ENCODE measurements at regions not wholly inside any gene's neighbourhood (a gene's known extent, or its start where the extent isn't known, plus 50 kb on each side); places are given as distances from the start of the nearest gene placed in this dataset.

DNA sequence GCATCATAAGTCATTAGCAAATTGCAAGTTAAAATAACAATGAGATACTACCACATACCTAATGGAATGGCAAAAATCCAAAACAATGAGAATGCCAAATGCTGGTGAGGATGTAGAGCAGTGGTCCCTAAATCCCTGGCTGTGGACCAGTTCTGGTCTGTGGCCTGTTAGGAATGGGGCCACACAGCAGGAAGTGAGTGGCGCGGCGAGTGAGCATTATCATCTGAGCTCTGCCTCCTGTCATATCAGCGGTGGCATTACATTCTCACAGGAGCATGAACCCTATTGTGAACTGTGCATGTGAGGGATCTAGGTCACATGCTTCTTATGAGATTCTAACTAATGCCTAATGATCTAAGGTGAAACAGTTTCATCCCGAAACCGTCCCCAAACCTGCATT, 1694.4 kb downstream of the EFNB2 start:
- TF ChIP-seq, protein P1, sequence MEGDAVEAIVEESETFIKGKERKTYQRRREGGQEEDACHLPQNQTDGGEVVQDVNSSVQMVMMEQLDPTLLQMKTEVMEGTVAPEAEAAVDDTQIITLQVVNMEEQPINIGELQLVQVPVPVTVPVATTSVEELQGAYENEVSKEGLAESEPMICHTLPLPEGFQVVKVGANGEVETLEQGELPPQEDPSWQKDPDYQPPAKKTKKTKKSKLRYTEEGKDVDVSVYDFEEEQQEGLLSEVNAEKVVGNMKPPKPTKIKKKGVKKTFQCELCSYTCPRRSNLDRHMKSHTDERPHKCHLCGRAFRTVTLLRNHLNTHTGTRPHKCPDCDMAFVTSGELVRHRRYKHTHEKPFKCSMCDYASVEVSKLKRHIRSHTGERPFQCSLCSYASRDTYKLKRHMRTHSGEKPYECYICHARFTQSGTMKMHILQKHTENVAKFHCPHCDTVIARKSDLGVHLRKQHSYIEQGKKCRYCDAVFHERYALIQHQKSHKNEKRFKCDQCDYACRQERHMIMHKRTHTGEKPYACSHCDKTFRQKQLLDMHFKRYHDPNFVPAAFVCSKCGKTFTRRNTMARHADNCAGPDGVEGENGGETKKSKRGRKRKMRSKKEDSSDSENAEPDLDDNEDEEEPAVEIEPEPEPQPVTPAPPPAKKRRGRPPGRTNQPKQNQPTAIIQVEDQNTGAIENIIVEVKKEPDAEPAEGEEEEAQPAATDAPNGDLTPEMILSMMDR (conservative IDR thresholded peaks at IDR 0.05; ENCODE audit: low read depth, low read length) = no peak
- no peaks in the 10 kb centered on the region for H3K27me3 ChIP-seq (ENCODE audit: insufficient read depth, low read depth)
- H3K4me1 ChIP-seq (ENCODE audit: low read depth, poor library complexity, severe bottlenecking) = no peaks in the 10 kb centered on the region
- H2AFZ ChIP-seq (ENCODE audit: low read depth) = no peak overlapping the region
- no peaks in the 10 kb centered on the region for H4K20me1 ChIP-seq (ENCODE audit: insufficient read depth)
- no peaks in the 10 kb centered on the region for H3K79me2 ChIP-seq (ENCODE audit: insufficient read depth, low read depth)
- no peaks in the 10 kb centered on the region for H3K36me3 ChIP-seq (ENCODE audit: insufficient read depth)
- H3K4me2 ChIP-seq = no peak overlapping the region
- H3K9ac ChIP-seq = no peak overlapping the region
- H3K4me3 ChIP-seq (IDR thresholded peaks at IDR 0.05; ENCODE audit: insufficient read depth, low read depth, low read length) = no peak overlapping the region
- H3K27ac ChIP-seq = no peak overlapping the region

DNA sequence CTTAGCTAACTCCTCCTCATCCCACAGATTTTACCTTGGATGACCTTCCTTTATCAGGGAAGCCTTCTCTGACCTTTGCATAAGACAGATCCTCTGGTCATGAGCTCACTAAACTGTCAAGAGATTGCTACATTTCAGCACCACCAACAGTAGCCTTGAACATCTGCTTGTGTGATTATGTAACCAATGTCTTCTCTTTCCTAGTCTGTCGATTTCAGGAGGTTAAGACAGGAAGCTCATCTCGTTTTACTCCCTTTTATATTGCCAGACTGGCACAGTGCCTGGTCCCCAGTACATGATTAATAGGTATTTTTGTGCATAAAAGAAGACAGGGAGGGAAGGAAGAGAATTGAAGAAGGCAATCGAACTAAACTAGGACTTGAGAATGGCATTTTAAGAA, 1697.7 kb downstream of the EFNB2 start:
- H3K79me2 ChIP-seq (ENCODE audit: insufficient read depth, low read depth) = no peaks in the 10 kb centered on the region
- TF ChIP-seq, protein P1 (conservative IDR thresholded peaks at IDR 0.05; ENCODE audit: low read depth, low read length) = no peak
- H3K36me3 ChIP-seq (ENCODE audit: insufficient read depth) = no peaks in the 10 kb centered on the region
- H3K27ac ChIP-seq = no peak overlapping the region
- no peaks in the 10 kb centered on the region for H3K4me1 ChIP-seq (ENCODE audit: low read depth, poor library complexity, severe bottlenecking)
- H2AFZ ChIP-seq (ENCODE audit: low read depth) = no peak overlapping the region
- no peaks in the 10 kb centered on the region for H4K20me1 ChIP-seq (ENCODE audit: insufficient read depth)
- H3K4me3 ChIP-seq (IDR thresholded peaks at IDR 0.05; ENCODE audit: insufficient read depth, low read depth, low read length) = no peak overlapping the region
- no peak overlapping the region for H3K9ac ChIP-seq
- no peaks in the 10 kb centered on the region for H3K27me3 ChIP-seq (ENCODE audit: insufficient read depth, low read depth)
- no peak overlapping the region for H3K4me2 ChIP-seq

DNA sequence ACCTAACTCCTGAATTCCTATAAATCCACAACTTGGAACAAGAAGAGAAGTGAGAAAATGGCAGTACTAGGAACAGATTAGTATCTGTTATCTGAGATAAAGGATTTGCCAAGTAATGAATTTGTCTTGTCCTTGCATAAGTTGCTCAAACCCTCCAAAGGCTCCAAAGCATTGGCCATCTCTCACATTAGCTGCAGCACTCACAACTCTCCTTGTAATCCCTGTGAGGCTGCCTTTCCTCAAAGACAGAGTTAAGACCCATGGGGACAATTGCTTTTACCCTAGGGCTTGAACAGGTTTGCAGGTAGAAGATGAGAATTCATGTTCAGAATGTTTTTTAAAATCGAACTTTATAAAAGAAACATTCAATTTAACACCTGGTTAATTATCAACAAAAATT, 1702.2 kb downstream of the EFNB2 start:
- H4K20me1 ChIP-seq (ENCODE audit: insufficient read depth) = no peaks in the 10 kb centered on the region
- H3K9ac ChIP-seq = no peak overlapping the region
- TF ChIP-seq, protein P1 (conservative IDR thresholded peaks at IDR 0.05; ENCODE audit: low read depth, low read length) = no peak
- H3K27me3 ChIP-seq (ENCODE audit: insufficient read depth, low read depth) = no peaks in the 10 kb centered on the region
- H3K4me3 ChIP-seq (IDR thresholded peaks at IDR 0.05; ENCODE audit: insufficient read depth, low read depth, low read length) = no peak overlapping the region
- no peak overlapping the region for H2AFZ ChIP-seq (ENCODE audit: low read depth)
- no peaks in the 10 kb centered on the region for H3K36me3 ChIP-seq (ENCODE audit: insufficient read depth)
- H3K27ac ChIP-seq = no peak overlapping the region
- H3K4me1 ChIP-seq (ENCODE audit: low read depth, poor library complexity, severe bottlenecking) = no peaks in the 10 kb centered on the region
- no peak overlapping the region for H3K4me2 ChIP-seq
- no peaks in the 10 kb centered on the region for H3K79me2 ChIP-seq (ENCODE audit: insufficient read depth, low read depth)

DNA sequence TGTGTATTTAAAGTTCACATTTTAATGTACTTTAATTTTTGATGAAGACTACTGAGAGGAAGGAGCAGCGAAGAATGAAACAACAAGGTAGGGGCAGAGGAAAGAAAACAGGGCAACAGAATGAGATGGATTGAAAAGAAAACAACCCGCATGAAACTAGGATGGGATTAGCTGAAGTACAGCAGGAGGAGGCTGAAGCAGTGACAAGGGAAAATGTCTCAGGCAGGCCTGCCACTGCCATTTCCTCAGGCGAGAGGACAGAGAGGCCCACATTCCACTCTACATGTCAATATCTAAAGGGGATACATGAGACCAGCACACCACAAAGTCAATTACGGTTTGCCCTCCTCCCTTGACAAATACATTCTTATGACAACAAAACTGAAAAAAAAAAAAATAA, 1703.2 kb downstream of the EFNB2 start:
- TF ChIP-seq, protein P1 (conservative IDR thresholded peaks at IDR 0.05; ENCODE audit: low read depth, low read length) = no peak
- no peak overlapping the region for H3K4me2 ChIP-seq
- H3K36me3 ChIP-seq (ENCODE audit: insufficient read depth) = no peaks in the 10 kb centered on the region
- H3K27me3 ChIP-seq (ENCODE audit: insufficient read depth, low read depth) = no peaks in the 10 kb centered on the region
- H3K4me1 ChIP-seq (ENCODE audit: low read depth, poor library complexity, severe bottlenecking) = no peaks in the 10 kb centered on the region
- H2AFZ ChIP-seq (ENCODE audit: low read depth) = no peak overlapping the region
- no peak overlapping the region for H3K4me3 ChIP-seq (IDR thresholded peaks at IDR 0.05; ENCODE audit: insufficient read depth, low read depth, low read length)
- no peak overlapping the region for H3K27ac ChIP-seq
- H3K9ac ChIP-seq = no peak overlapping the region
- H4K20me1 ChIP-seq (ENCODE audit: insufficient read depth) = no peaks in the 10 kb centered on the region
- H3K79me2 ChIP-seq (ENCODE audit: insufficient read depth, low read depth) = no peaks in the 10 kb centered on the region

DNA sequence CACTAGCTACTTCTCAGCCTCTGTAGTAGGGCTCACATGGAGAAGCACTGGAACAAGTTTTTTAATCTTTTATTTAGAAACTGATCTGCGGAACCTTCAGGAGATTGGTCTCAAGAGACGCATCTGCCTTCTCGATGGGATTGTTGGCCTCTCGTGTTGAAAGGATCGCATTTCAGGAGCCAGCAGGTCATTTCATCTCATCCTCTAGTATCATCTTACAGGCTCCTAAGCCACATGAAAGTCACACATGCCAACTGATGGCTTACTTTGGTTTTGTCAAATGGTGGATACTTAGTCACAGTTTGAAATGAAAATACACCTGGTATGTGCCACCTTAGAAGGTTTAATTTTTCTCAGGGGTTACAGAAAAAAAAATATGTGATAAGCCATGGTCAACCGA, 1703.6 kb downstream of the EFNB2 start:
- Histone ChIP-seq H3K79me2 (ENCODE audit: insufficient read depth, low read depth) (no peaks in the 10 kb centered on the region), H3K9ac (no peak overlapping the region), H3K4me2 (no peak overlapping the region), H3K4me3 (IDR thresholded peaks at IDR 0.05; ENCODE audit: insufficient read depth, low read depth, low read length) (no peak overlapping the region), H3K4me1 (ENCODE audit: low read depth, poor library complexity, severe bottlenecking) (no peaks in the 10 kb centered on the region), H2AFZ (ENCODE audit: low read depth) (no peak overlapping the region), H4K20me1 (ENCODE audit: insufficient read depth) (no peaks in the 10 kb centered on the region), H3K27me3 (ENCODE audit: insufficient read depth, low read depth) (no peaks in the 10 kb centered on the region), H3K36me3 (ENCODE audit: insufficient read depth) (no peaks in the 10 kb centered on the region), H3K27ac (no peak overlapping the region)
- TF ChIP-seq, protein P1 (conservative IDR thresholded peaks at IDR 0.05; ENCODE audit: low read depth, low read length) = no peak

Data from KMS-11 (cell line).